A172 (cell line): ENCODE measurements at regions not wholly inside any gene's neighbourhood (a gene's known extent, or its start where the extent isn't known, plus 50 kb on each side); places are given as distances from the start of the nearest gene placed in this dataset.

Experiments
- DNase-seq: peaks from one replicate; pipeline ENCODE4 v3.0.0-alpha.2; 2015; ENCODE audit warnings: low spot score

DNA sequence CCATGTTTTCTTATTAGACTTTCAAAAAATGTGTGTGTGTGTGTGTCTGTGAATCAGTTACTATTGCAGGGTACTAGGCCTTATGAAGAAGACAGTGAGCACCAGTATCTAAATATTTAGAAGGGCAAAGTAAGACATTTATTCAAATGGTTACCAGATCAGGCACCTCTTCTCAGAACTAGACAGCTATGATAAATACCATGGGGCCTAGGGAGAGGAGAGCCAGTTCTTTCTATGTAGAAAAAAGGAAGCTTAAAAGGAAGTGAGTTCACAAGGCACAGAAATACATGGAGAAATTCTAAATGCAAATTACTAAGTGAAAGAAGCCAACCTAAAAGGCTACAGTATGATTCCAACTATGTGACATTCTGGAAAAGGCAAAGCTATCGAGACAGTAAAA is 261.3 kb downstream of the SOX11 start:
- no peak for DNase-seq

DNA sequence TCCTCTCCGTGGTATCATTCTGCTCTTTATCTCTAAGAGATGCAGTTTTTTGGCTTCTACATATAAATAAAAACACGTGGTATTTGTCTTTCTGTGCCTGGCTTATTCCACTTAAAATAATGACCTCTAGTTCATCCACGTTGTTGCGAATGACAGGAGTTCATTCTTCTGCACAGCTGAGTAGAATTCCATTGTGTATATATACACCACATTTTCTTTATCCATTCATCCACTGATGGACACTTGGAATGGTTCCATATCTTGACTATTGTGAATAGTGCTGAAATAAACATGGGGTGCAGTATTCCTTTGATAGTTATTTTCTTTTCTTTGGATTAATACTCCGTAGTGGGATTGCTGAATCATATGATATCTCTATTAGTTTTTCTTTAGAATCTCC is 262.3 kb downstream of the SOX11 start:
- no peak for DNase-seq

DNA sequence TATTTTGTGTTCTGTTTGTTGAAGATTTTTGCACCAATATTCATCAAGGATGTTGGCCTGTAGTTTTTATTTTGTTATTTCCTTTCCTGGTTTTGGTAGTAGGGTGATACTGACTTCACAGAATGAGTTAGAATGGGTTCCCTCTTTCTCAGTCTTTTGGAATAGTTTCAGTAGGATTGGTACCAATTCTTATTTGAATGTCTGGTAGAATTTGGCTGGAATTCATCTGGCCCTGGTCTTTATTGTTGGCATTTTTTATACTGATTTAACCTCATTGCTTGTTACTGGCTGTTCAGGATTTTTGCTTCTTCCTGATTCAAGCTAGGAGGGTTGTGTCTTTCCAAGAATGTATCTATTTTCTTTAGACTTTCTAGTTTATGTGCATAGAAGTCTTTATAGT is 263.7 kb downstream of the SOX11 start:
- DNase-seq = no peak

DNA sequence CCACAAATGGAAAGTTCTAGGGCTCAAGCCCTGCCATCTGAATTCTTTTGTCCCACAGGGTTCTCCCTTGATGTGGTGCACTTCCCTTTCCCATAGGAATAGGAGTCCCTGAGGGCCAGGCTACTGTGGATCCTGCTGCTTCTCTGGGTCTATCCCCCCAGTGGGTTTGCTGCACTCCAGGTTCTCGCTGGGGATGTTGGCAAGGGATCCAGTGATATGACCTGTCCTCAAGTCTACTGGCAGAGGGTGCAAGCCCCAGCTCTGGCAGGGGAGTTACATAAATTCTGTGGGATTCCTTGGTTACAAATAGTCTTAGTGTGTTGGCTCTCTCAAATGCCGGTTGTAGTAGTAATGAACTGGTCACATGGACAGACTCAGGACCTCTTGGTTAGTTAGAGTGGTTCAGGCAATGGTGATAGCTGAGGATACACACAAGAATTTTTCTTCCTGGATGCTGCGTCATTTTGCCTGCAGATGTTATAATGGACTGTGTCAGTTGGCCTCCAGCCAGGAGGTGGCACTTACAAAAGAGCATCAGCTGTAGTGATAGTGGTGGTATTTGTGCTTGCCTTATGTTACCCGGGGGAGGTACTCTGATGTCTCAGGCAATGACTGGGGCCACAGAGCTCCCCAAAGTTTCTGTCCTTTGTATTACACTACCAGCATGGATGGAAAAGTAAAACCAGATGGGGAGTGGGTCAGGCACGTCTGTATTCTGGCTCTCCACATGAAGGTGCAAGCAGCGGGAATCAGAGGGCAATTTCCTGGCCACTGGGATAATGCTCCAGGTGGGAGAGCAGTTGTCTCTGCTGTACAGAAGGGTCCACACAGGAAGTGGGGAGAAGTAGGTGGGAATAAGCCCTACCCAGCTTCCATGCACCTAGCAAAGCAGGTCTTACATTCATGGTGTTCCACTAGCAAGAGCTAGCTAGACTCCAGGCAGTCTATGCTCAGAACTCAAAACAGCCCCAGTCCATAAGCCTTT is 267.9 kb downstream of the SOX11 start:
- no peak for DNase-seq

DNA sequence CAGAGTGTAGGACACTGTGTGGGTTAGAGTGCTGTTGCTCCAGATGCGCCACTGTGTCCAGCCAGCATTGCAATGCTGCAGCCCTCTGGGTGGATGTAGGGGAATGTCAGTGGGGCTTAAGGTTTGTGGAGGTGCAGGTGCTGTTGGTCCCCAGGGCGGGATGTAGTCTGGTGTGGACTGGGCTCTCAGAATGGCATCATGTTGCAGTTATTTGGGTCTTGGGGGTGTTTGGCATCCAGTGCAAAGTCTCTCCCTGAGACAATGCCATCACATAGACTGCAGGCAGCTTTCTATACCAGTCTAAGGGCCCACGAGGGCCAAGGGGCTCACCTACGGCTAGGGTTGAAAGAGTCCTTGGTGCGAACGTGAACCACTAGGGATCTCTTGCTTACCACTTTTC is 275.3 kb downstream of the SOX11 start:
- no peak for DNase-seq

DNA sequence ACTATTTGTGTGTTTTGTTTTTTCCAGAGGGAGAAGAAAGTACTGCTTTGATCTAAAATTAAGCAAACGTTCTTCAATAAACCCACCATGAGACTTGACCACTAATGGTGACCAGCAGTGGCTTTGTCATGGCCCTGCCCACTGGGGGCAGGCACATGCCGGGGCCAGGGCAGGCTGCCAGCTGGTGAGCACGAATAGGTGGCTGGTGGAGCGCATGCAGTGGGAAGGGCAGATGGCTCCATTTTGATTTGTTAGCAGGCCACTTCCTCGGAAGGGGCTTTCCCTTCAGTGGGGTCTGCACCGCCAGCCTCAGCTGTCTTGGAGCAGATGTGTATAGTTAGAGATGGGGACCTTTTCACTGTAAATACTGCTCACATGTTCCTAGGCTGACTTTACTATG is 277.1 kb downstream of the SOX11 start:
- DNase-seq = no peak

DNA sequence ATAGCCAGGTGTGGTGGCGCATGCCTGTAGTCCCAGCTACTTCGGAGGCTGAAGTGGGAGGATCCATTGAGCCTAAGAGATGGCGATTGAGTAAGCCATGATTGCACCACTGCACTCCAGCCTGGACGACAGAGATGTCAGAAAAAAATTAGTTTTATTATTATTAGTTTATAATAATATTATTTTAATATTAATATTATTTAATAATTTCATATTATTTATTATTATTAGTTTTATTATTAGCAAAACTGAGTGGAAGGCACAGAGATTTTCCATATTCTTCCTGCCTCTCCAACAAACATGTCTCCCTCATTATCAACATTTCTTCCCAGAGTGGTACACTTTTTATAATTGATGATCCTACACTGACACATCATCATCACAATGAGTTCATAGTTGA is 278.2 kb downstream of the SOX11 start:
- no peak for DNase-seq

DNA sequence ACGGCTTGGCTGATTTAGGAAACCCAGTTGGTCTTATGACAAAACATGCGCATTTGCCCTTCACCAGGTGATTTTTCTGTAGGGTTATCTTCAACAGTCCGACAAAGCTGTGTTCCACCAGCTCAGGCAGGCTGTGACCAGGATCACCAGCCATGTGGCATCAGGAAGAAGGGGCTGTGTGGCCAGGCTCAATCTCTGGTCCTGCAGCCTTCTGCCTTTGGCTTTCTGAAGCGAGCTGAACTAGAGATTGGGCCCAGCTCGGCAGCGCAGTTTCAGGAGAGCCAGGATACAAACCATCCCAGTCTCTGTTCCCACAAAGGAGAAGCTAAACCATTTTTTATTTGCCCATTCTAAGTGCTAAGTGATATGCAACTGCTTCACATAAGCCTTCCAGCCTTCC is 282.3 kb downstream of the SOX11 start:
- no peak for DNase-seq

DNA sequence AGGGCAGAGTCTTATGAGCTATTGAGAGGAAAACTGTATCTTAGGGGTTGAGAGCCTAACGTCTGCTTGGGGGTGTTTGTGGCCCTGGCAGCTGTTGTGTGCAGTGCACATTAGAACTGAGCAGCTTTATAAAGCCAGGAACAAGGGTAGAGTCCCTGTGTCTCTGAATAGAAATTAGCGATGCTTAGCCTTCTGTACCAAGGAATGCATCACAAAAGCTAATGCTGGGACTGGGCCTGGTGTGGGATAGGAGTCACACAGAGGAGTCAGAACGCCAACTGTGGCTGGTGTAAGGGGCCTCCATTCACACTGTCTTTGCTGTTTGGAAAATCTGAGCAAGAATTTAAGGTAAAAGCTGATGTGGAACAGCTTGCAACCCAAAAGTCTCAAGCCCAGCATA is 283.2 kb downstream of the SOX11 start:
- DNase-seq = no peak

DNA sequence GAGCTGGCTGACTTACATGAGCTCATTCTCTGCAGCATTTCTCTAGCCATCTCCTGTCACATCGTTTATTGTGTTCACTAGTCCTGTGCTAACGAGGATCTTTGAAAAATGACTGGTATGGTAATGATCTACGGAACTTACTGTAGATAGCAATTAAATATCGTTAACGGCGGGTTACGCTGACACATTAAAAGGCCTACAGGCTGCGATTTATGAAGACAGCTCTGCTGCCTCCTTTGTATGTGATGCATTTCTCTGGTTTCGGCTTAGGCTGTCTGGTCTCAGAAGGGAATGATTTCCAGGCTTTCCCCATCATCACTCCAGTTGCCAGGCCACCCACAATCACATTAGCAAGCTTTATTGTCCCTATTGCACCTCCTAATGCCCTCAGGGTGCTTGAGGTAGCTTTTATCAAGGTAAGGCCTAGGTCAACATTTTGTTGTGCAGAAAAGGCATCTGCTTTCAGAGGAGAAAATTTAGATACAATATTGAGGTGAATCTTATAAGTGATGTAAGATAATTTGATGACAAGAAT is 284.4 kb downstream of the SOX11 start:
- DNase-seq = peak; percentile 21

DNA sequence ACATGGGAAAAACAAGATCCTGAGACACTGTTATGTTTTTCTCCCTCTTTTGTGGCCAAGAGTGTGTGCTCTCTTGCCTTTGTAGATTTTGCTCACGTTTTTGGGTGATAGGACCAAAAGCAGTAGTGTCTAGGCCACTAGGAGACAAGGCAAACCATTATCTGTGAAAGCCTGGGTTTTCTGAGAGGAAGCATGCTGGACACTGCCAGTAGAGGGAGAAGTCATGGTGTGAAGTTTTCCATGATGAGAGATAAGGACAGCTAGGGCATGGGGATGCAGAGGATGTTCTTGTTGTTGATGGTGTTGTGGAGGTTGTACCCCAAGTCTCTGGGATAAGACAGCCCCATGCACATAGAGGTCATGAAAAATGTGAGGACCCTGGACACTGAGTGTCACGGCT is 285.3 kb downstream of the SOX11 start:
- no peak for DNase-seq

DNA sequence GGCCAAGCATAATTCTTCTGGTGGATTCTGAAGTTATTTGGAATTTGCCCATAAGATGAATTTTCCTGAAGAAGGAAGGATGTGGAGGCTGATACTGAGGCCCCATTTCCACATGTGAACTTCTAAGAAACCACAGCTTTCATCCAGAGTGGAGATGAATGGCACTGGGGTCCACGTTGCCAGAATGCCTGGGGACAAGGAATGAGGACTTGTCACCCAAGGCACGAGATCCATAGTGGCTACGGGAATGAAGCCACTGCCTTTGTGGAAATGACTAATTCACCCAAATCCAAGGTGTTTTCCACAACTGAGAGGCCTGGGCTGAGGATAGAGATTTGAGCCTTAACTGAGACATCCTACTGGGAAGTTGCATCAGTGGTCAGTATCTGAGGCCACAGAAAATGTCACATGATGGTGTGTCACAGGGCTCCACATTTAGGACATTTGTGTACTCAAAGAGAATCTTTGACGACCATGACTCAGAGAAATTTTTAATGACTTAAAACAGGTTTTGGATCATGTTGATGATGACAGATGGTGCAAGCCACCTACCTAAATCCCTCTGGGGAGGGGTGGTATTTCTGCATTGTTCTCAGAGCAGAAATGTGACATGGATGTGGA is 286.1 kb downstream of the SOX11 start:
- DNase-seq = peak; percentile 51

DNA sequence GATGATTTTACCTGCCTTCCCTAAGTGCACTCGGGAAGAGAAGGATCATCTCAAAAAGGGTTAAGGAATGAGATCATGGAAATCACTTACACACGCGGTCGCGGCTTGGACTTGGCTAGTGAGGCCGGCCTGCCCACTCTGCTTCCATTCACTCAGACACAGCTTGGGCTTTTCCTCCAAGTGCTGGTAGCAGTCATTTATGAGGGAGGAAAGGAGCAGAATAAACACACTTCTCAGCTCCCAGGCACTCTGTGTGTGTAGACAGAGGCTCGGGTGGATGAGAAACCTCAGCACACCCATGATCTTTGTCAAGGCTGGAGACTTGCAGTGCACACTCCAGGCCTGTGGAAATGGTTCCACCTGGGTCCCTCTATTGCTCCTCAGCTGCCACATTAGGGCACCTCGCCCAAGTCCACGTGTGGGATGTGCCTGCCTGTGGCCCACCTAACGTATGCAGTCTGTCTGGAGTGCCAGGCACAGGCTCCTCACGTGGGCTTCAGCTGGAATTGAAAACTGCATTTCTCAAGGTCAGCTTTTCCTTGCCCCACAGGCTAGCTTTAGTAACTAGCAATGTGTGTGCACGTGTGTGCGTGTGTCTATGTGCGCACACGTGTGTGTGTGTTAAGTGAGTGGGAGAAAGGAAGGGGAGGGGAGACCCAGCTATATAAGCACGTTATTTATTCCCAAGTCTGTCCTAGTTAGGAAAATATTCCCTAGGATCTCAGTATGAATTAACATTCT is 288.4 kb downstream of the SOX11 start:
- DNase-seq = no peak

DNA sequence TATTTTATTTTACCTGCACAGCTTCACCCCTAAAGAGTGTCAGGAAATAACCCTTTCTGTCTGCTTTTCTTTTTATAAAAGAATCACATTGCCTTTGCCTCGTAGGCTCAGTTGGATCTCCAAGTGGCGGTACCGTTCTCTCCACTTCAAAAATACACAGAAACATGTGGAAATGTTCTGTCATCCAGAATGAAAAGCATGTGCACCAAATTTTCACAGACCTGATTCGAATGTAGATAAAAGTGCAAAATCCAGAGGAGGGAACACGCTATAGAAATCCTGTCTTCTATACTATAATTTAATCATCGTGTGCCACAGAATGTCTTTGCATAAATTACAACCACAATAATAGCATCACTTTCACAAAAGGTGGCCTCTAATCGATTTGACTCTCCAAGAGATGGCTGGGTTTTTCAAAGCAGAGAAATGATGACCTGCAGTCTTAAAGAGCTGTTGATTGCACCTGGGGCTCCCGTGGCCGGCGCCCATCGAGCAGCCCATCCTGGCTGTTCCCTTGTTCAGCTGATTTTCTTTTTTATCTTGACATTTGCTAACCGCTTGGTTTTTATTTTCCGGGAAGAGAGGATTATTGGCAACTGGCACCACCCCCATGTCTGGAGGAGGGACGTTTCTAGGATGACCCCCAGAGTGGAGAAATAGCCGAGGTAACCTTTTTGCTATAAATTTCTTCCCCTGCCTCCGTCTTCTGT is 290.2 kb downstream of the SOX11 start:
- no peak for DNase-seq

DNA sequence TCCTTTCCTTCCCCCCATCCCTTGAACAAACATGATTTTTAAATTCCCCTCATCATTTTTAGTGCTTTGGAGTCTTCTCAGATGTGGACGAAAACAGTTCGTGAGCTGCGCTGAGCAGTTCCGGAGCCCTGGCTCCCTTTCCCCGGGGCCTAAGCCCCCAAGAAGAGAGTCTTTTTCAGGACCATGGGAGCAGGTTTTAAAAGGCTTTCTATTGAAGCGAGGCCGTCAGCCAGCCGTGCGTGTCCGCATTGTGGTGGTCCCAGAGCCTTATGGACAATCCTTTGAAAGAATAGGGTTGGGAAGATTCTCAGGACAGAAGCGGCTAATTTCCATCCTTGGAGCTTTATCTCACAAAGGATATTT is 290.7 kb downstream of the SOX11 start:
- DNase-seq = no peak

DNA sequence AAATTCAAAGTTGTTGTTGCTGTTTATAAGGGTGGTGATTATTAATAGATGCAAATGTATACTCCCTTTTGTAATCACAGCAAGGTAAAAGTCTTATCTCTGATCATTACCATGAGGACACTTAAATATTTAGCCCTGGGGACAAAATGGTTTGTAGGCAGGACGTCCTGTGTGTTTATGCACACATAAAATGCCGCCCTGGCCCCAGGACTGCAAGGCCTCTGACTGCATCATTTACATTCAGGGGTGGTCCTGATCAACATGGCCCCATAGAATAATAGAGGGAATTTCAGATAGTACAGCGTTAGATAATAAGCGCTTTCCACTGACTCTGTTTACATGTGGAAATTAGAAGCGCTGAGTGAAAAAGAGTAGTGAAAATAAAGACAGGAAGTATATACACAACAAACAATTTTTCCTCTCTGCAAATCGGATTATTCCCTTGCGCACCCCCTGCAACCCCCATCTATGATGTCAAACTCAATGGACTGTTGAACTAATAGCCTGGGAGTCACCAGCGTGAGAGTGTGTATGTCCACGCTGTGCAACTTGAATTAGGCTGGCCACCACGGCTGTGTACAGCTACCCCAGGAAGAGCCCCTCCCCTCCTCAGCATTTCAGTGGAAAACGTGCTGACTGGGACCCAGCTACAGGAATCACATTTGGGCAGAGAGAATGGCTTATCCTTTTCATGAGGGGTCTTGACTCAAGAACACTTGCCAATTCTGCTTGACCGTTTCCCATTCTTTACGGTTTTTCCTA is 291.5 kb downstream of the SOX11 start:
- no peak for DNase-seq

DNA sequence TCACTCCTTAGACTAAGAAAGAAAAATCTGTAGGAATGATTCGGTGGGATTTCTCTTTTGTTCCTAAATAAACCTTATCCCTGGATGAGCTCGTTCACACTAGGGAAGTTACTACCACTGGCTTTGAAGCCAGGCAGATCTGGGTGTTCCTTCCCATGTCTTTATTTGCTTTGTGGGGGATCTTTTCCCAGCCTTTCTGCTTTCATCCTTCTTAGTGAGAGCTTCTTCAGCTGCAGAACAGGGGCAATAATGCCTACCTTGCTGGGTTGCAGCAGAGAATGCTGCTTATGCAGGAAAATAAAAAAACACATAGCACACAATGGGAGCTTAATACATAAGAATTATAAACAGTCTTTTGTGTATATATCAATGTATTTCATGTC is 292.1 kb downstream of the SOX11 start:
- DNase-seq = no peak

DNA sequence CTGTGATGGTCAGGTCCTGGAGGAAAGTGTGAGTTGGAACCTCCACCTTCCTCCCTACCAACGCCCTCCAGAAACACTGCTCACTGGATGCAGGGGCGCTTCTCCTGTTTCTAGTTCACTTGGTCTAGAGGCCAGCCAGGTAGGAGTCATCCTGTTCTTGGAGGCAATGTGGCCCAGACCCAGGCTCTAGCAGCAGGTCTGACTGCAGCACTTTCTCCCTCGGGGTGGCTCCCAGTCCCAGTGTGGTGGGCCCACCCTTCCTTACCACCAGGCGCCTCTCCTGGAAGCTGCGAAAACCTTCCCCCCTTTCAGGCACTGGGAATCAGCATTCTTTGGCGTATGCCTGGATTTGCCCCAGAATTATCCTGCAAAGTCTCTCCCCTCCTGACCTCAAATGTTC is 292.8 kb downstream of the SOX11 start:
- DNase-seq = no peak

DNA sequence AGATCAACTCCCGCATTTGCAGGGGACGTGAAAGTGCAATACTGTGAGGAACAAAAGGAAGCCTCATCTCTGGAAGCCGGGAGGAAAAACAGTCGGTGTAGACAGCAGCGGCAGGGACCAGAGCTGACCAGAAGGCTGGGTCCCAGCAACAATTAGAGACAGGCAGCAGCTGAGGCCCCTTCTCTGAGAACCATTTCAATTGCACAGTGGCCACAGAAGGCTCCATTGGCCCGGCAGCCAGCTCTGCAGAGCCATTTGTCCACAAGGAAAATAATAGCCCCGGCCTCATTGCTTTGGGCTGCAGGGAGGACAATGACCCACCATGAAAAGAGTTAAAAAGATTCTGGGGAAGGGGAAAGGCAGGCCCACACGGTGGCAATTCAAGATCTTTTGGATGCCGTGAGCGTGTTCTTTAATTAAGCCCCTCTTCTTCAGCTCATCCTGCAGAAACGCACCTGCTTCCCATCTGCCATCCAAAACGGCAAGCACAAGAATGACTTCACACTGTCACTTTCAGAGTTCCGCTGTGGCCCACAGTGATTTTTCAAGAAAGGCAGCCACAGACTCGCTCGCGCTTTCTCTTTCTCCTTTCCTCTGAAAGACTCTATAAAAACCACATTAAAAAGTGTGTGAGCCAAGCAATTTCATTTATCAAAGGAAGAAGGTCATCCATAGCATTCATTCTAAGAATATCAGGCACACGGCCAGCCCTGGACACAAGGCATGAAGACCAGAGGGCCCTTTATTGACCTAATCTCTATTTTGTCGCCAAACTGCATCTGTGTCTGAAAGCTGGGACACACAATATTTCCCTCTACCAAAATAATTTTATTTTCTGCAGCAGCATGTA is 293.6 kb downstream of the SOX11 start:
- DNase-seq = no peak
